HPDE6-E6E7 (cell line): ENCODE measurements at regions not wholly inside any gene's neighbourhood (a gene's known extent, or its start where the extent isn't known, plus 50 kb on each side); places are given as distances from the start of the nearest gene placed in this dataset.

Source experiments
- DNase-seq: peaks from one replicate; pipeline ENCODE4 v3.0.0; 2011; ENCODE audit warnings: missing footprints; ENCODE audit errors: extremely low spot score

GRCh38 chr9:26313108-26313507 is 579.5 kb downstream of the CAAP1 start:
- DNase-seq: no peak

- no peak for DNase-seq
These were observed 581.1 kb downstream of the CAAP1 start for GRCh38 chr9:26311463-26311995.

- DNase-seq: no peak
These were observed 582.3 kb downstream of the CAAP1 start for GRCh38 chr9:26310294-26310693.

GRCh38 chr9:26308328-26308727 is 584.3 kb downstream of the CAAP1 start:
- no peak for DNase-seq

GRCh38 chr9:26301659-26302058 is 590.9 kb downstream of the CAAP1 start:
- no peak for DNase-seq

- no peak for DNase-seq
These were observed 591.6 kb downstream of the CAAP1 start for GRCh38 chr9:26301046-26301445.

GRCh38 chr9:26296910-26297572 is 595.6 kb downstream of the CAAP1 start:
- DNase-seq: no peak

- DNase-seq: peak; percentile 4
These were observed 599.7 kb downstream of the CAAP1 start for GRCh38 chr9:26292943-26293342.

GRCh38 chr9:26271495-26272122 is 593.4 kb upstream of the TUSC1 start:
- DNase-seq: no peak

- no peak for DNase-seq
These were observed 588.0 kb upstream of the TUSC1 start for GRCh38 chr9:26266146-26266793.

- DNase-seq: no peak
These were observed 586.7 kb upstream of the TUSC1 start for GRCh38 chr9:26264709-26265601.

GRCh38 chr9:26263478-26263877 is 585.2 kb upstream of the TUSC1 start:
- DNase-seq: no peak

- no peak for DNase-seq
These were observed 584.3 kb upstream of the TUSC1 start for GRCh38 chr9:26262421-26263107.

- peak; percentile 14 for DNase-seq
These were observed 583.5 kb upstream of the TUSC1 start for GRCh38 chr9:26261503-26262330.

GRCh38 chr9:26260238-26260637 is 582.0 kb upstream of the TUSC1 start:
- no peak for DNase-seq

- DNase-seq: no peak
These were observed 569.6 kb upstream of the TUSC1 start for GRCh38 chr9:26247861-26248260.

GRCh38 chr9:26244661-26245451 is 566.6 kb upstream of the TUSC1 start:
- no peak for DNase-seq

GRCh38 chr9:26243726-26244125 is 565.5 kb upstream of the TUSC1 start:
- no peak for DNase-seq

GRCh38 chr9:26243029-26243697 is 564.9 kb upstream of the TUSC1 start:
- no peak for DNase-seq
